SK-N-MC (cell line): ENCODE measurements at regions not wholly inside any gene's neighbourhood (a gene's known extent, or its start where the extent isn't known, plus 50 kb on each side); places are given as distances from the start of the nearest gene placed in this dataset.

Source experiments
- DNase-seq: peaks from one replicate; pipeline ENCODE4 v3.0.0-alpha.2; 2011; ENCODE audit warnings: low read depth, low spot score
- H3K27ac ChIP-seq: fragments of 200-600 bp; sonication (generic); 2 replicates; pipeline ENCODE4 v1.5.1; 2016; ENCODE audit warnings: mixed run types
- H3K36me3 ChIP-seq: fragments of 200-600 bp; sonication (generic); 2 replicates; pipeline ENCODE4 v1.6.1; 2017; ENCODE audit warnings: antibody characterized with exemption, low read length, mixed read lengths; ENCODE audit not compliant: insufficient read depth
- H3K4me3 ChIP-seq: fragments of 200-600 bp; sonication (generic); 2 replicates; pipeline ENCODE4 v1.5.1; 2016
- H3K9ac ChIP-seq: fragments of 200-600 bp; sonication (generic); 2 replicates; pipeline ENCODE4 v1.8.0; 2017; ENCODE audit warnings: mixed run types, mixed read lengths; ENCODE audit not compliant: insufficient read length
- H3K9me3 ChIP-seq: fragments of 200-600 bp; sonication (generic); 2 replicates; pipeline ENCODE4 v1.6.1; 2017; ENCODE audit warnings: low read depth, mild to moderate bottlenecking, antibody characterized with exemption, low read length, moderate library complexity, mixed read lengths
- EZH2 ChIP-seq: fragments of 200-600 bp; sonication (generic); IDR thresholded peaks from one replicate; pipeline ENCODE4 v1.6.1; 2017; ENCODE audit warnings: antibody characterized with exemption
- FOXP2 ChIP-seq: optimal IDR thresholded peaks from 2 replicates; pipeline ENCODE3; 2011; ENCODE audit warnings: mild to moderate bottlenecking, moderate library complexity; ENCODE audit not compliant: insufficient read depth; ENCODE audit errors: extremely low read length, control extremely low read depth
- POLR2AphosphoS5 ChIP-seq: IDR thresholded peaks from 2 replicates; pipeline ENCODE4 v1.6.1; 2012; ENCODE audit warnings: mild to moderate bottlenecking, low read depth, low read length, borderline replicate concordance

GRCh38 chr2:60100034-60100433, 453.4 kb downstream of the BCL11A start:
- H3K9ac ChIP-seq, result no peak overlapping the region

GRCh38 chr2:60098996-60099395, 454.5 kb downstream of the BCL11A start:
- no peak for DNase-seq
- no peaks in the 10 kb centered on the region for H3K9me3 ChIP-seq
- H3K4me3 ChIP-seq, result no peak overlapping the region
- H3K9ac ChIP-seq, result no peak overlapping the region
- H3K27ac ChIP-seq, result no peak overlapping the region
- TF ChIP-seq EZH2 (no peak), POLR2AphosphoS5 (no peak), FOXP2 (no peak)
- H3K36me3 ChIP-seq, result no peaks in the 10 kb centered on the region

More at GRCh38 chr2:60100034-60100433, 453.4 kb downstream of the BCL11A start:
- H3K9me3 ChIP-seq, result no peaks in the 10 kb centered on the region
- no peak overlapping the region for H3K27ac ChIP-seq
- no peak for TF ChIP-seq FOXP2
- H3K36me3 ChIP-seq, result no peaks in the 10 kb centered on the region
- no peak for DNase-seq
- no peak overlapping the region for H3K4me3 ChIP-seq

DNA sequence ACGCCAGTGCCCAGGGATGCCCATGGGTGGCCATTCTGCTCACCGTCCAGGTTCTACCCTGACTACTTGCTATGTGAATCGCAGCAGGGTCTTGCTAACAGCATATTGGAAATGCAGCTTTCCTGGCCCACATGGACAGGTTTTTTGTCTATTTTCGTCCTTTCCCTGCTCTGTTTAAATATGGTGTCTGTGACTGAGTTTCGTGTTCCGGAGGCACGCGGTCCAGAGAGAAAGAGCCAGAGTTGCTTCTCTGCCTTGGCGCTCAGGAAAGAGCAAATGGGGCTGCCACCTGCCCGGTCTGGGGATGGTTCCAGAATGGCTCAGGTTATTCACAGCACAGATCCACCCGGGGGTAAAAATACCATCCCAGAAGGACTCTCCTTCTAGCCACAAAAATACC, 456.2 kb downstream of the BCL11A start:
- Histone ChIP-seq H3K4me3 (no peak overlapping the region), H3K27ac (no peak overlapping the region), H3K9ac (no peak overlapping the region), H3K36me3 (no peaks in the 10 kb centered on the region), H3K9me3 (no peaks in the 10 kb centered on the region)
- DNase-seq, result no peak
- TF ChIP-seq FOXP2, result no peak
- no peak for TF ChIP-seq EZH2
- TF ChIP-seq POLR2AphosphoS5, result no peak

DNA sequence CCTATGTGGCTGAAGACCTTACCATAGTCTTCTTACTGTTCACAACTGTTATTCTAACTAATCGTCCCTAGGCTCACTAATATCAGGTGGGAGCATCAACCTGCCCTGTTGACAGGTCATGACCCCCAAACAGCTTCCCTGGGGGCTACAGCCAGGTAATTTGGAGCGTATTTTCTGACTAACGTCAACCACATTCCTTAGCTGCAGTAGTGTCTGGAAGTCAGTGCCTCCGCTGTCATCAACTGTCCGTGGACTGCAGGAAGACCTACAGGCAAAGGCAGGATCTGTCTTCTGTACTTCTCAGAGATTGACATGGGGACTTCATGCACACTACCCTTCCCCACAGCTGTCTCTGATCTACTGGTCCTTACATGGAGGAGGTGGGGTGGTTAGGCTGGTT, 456.9 kb downstream of the BCL11A start:
- H3K4me3 ChIP-seq, result no peak overlapping the region
- DNase-seq, result no peak
- no peak for TF ChIP-seq EZH2
- TF ChIP-seq POLR2AphosphoS5, result no peak
- no peaks in the 10 kb centered on the region for H3K9me3 ChIP-seq
- no peaks in the 10 kb centered on the region for H3K36me3 ChIP-seq
- no peak overlapping the region for H3K9ac ChIP-seq
- no peak overlapping the region for H3K27ac ChIP-seq

DNA sequence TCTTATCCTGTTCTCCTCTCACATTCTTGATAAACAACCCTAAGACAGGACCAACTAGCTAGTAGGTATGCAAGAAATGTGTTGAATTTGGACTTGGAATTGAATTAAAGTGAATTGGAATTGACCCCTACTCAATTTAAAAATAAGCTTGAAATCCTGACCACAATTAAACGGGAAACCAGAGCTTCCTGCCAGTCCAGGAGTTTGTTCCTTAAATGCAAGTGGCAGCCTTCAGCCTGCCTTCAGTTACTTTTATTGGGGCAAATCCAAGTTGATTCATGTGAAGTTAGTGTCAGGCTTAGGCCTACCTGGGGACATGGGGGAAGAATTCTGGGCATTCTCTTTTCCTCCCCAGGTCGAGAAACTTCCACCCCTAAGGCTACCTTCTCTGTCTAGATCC, 457.6 kb downstream of the BCL11A start:
- Histone ChIP-seq H3K9me3 (no peaks in the 10 kb centered on the region), H3K36me3 (no peaks in the 10 kb centered on the region), H3K27ac (no peak overlapping the region), H3K9ac (no peak overlapping the region), H3K4me3 (no peak overlapping the region)
- no peak for TF ChIP-seq EZH2
- DNase-seq, result no peak

- TF ChIP-seq FOXP2, result no peak
- TF ChIP-seq EZH2, result no peak
- Histone ChIP-seq H3K9me3 (no peaks in the 10 kb centered on the region), H3K27ac (no peak overlapping the region), H3K4me3 (no peak overlapping the region), H3K36me3 (no peaks in the 10 kb centered on the region), H3K9ac (no peak overlapping the region)
- DNase-seq, result no peak
Observed at GRCh38 chr2:60095202-60095815, 458.1 kb downstream of the BCL11A start.

DNA sequence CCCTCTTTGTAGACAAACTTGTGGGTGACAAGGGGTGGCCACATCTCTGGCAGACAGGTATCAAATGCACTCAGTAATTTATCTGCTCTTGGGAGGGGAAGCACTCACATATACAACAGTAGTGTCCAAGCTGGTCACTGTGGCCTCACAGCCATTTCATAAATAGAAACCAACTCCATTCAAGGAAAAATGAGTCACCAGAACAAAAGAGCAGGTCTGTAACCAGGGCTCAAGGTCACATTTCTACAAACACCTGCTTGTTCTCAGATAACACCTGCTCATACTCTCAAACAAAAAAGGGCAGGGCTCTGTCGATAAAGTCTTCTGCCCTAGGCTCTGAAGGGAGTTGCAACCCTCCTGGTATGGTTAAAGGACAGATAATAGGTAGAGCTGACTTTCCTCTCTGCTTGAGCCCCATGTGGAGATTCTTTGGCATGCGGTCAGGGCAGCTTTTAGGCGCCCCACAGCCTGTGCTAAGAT, 459.0 kb downstream of the BCL11A start:
- Histone ChIP-seq H3K27ac (no peak overlapping the region), H3K4me3 (no peak overlapping the region), H3K9ac (no peak overlapping the region), H3K9me3 (no peaks in the 10 kb centered on the region), H3K36me3 (no peaks in the 10 kb centered on the region)
- no peak for DNase-seq
- TF ChIP-seq EZH2, result no peak
- TF ChIP-seq POLR2AphosphoS5, result no peak
- TF ChIP-seq FOXP2, result no peak

GRCh38 chr2:60092781-60093180, 460.7 kb downstream of the BCL11A start:
- Histone ChIP-seq H3K27ac (no peak overlapping the region), H3K9ac (no peak overlapping the region), H3K36me3 (no peaks in the 10 kb centered on the region), H3K9me3 (no peaks in the 10 kb centered on the region), H3K4me3 (no peak overlapping the region)
- DNase-seq, result no peak
- no peak for TF ChIP-seq EZH2
- no peak for TF ChIP-seq POLR2AphosphoS5
- TF ChIP-seq FOXP2, result no peak

- H3K9ac ChIP-seq, result no peak overlapping the region
- no peak overlapping the region for H3K4me3 ChIP-seq
- H3K9me3 ChIP-seq, result no peaks in the 10 kb centered on the region
- TF ChIP-seq EZH2 (no peak), FOXP2 (no peak), POLR2AphosphoS5 (no peak)
- H3K36me3 ChIP-seq, result no peaks in the 10 kb centered on the region
- H3K27ac ChIP-seq, result no peak overlapping the region
- no peak for DNase-seq
Observed at GRCh38 chr2:60091894-60092293, 461.6 kb downstream of the BCL11A start.
